Neural cell (in vitro differentiated cells): ENCODE measurements at regions not wholly inside any gene's neighbourhood (a gene's known extent, or its start where the extent isn't known, plus 50 kb on each side); places are given as distances from the start of the nearest gene placed in this dataset.

Experiments used
- H2AFZ ChIP-seq: fragments of 200-600, 300-800 bp; sonication (generic), shearing (Covaris generic); 2 replicates; pipeline ENCODE4 v1.6.0; 2014; ENCODE audit warnings: low read depth, mild to moderate bottlenecking, antibody characterized with exemption, low read length, moderate library complexity
- H3F3A ChIP-seq: fragments of 200-600 bp; shearing (Covaris generic); 2 replicates; pipeline ENCODE4 v1.6.1; 2016; ENCODE audit warnings: mild to moderate bottlenecking, moderate library complexity, mixed read lengths, antibody characterized with exemption, low read length; ENCODE audit not compliant: insufficient read depth, poor library complexity, severe bottlenecking
- H3K27ac ChIP-seq: fragments of 200-600, 300-800 bp; sonication (generic), shearing (Covaris generic); 2 replicates; pipeline ENCODE4 v1.5.1; 2014; ENCODE audit warnings: mild to moderate bottlenecking, low read length, moderate library complexity
- H3K27me3 ChIP-seq: fragments of 300-800, 200-600 bp; sonication (generic), shearing (Covaris generic); 2 replicates; pipeline ENCODE4 v1.6.0; 2014; ENCODE audit warnings: mild to moderate bottlenecking, low read depth, low read length, moderate library complexity; ENCODE audit not compliant: insufficient read depth
- H3K36me3 ChIP-seq: fragments of 300-800, 200-600 bp; sonication (generic), shearing (Covaris generic); 2 replicates; pipeline ENCODE4 v1.5.1; 2014; ENCODE audit warnings: mild to moderate bottlenecking, antibody characterized with exemption, low read length, moderate library complexity; ENCODE audit not compliant: insufficient read depth
- H3K4me2 ChIP-seq: fragments of 300-800, 200-600 bp; sonication (generic), shearing (Covaris generic); 2 replicates; pipeline ENCODE4 v1.6.0; 2014; ENCODE audit warnings: mild to moderate bottlenecking, low read length
- H3K4me3 ChIP-seq: fragments of 300-800, 200-600 bp; sonication (generic), shearing (Covaris generic); 2 replicates; pipeline ENCODE4 v1.5.1; 2014; ENCODE audit warnings: mild to moderate bottlenecking, low read length, moderate library complexity
- H3K79me2 ChIP-seq: fragments of 200-600 bp; shearing (Covaris generic); replicated peaks from 2 replicates; pipeline ENCODE4 v1.6.0; 2014; ENCODE audit warnings: mild to moderate bottlenecking, low read length, moderate library complexity; ENCODE audit not compliant: insufficient read depth
- H3K9ac ChIP-seq: fragments of 300-800, 200-600 bp; sonication (generic), shearing (Covaris generic); 2 replicates; pipeline ENCODE4 v1.6.1; 2016; ENCODE audit warnings: mild to moderate bottlenecking, low read length, mixed read lengths
- H3K9me2 ChIP-seq: fragments of 200-600 bp; shearing (Covaris generic); 2 replicates; pipeline ENCODE4 v1.6.1; 2016; ENCODE audit warnings: mild to moderate bottlenecking, low read length, mixed read lengths; ENCODE audit not compliant: insufficient read depth
- H3K9me3 ChIP-seq: fragments of 200-600, 300-800 bp; sonication (generic), shearing (Covaris generic); 2 replicates; pipeline ENCODE4 v1.6.1; 2016; ENCODE audit warnings: mild to moderate bottlenecking, mixed run types, low read length, moderate library complexity, mixed read lengths
- H4K20me1 ChIP-seq: fragments of 200-600 bp; shearing (Covaris generic); 2 replicates; pipeline ENCODE4 v1.6.1; 2016; ENCODE audit warnings: mild to moderate bottlenecking, mixed run types; ENCODE audit not compliant: insufficient read depth
- CTCF ChIP-seq: fragments of 450-650 bp; IDR thresholded peaks from 2 replicates; pipeline ENCODE4 v1.5.1; 2014; ENCODE audit warnings: antibody characterized with exemption, mild to moderate bottlenecking, moderate library complexity; ENCODE audit not compliant: poor library complexity, severe bottlenecking
- EP300 ChIP-seq: fragments of 450-650 bp; conservative IDR thresholded peaks from 2 replicates; pipeline ENCODE4 v1.6.1; 2014; ENCODE audit warnings: antibody characterized with exemption, mild to moderate bottlenecking, moderate library complexity; ENCODE audit not compliant: poor library complexity, severe bottlenecking
- EZH2 ChIP-seq: fragments of 200-600, 300-800 bp; shearing (Covaris generic), sonication (generic); IDR thresholded peaks from 2 replicates; pipeline ENCODE4 v1.6.1; 2014; ENCODE audit warnings: antibody characterized with exemption, low read length, borderline replicate concordance, mild to moderate bottlenecking; ENCODE audit not compliant: insufficient read depth, poor library complexity, severe bottlenecking
- MXI1 ChIP-seq: fragments of 450-650 bp; conservative IDR thresholded peaks from 2 replicates; pipeline ENCODE4 v1.6.1; 2014; ENCODE audit warnings: antibody characterized with exemption, mild to moderate bottlenecking; ENCODE audit not compliant: poor library complexity, severe bottlenecking
- POLR2AphosphoS5 ChIP-seq: IDR thresholded peaks from 2 replicates; pipeline ENCODE4 v1.6.1; 2012
- RAD21 ChIP-seq: fragments of 450-650 bp; conservative IDR thresholded peaks from 2 replicates; pipeline ENCODE4 v1.6.1; 2014; ENCODE audit warnings: antibody characterized with exemption, mild to moderate bottlenecking, moderate library complexity
- REST ChIP-seq: IDR thresholded peaks from 2 replicates; pipeline ENCODE4 v1.6.1; 2012; ENCODE audit warnings: borderline replicate concordance
- SMC3 ChIP-seq: fragments of 450-650 bp; conservative IDR thresholded peaks from 2 replicates; pipeline ENCODE4 v1.6.1; 2014; ENCODE audit warnings: antibody characterized with exemption, mild to moderate bottlenecking, moderate library complexity; ENCODE audit not compliant: poor library complexity
- TAF1 ChIP-seq: IDR thresholded peaks from 2 replicates; pipeline ENCODE4 v1.6.1; 2012; ENCODE audit warnings: low read depth

- Histone ChIP-seq H3F3A (no peaks in the 10 kb centered on the region), H2AFZ (no peak overlapping the region), H3K79me2 (no peaks in the 10 kb centered on the region), H3K9ac (no peak overlapping the region), H3K36me3 (no peaks in the 10 kb centered on the region), H3K27me3 (no peaks in the 10 kb centered on the region), H4K20me1 (no peaks in the 10 kb centered on the region), H3K4me2 (no peak overlapping the region), H3K9me2 (no peaks in the 10 kb centered on the region), H3K4me3 (no peak overlapping the region), H3K27ac (no peak overlapping the region), H3K9me3 (no peaks in the 10 kb centered on the region)
- no peak for TF ChIP-seq POLR2AphosphoS5
- TF ChIP-seq REST = no peak
- TF ChIP-seq MXI1 = no peak
- no peak for TF ChIP-seq EZH2
- no peak for TF ChIP-seq SMC3
- TF ChIP-seq RAD21 = no peak
- TF ChIP-seq CTCF = no peak
- no peak for TF ChIP-seq EP300
- TF ChIP-seq TAF1 = no peak
Observed at GRCh38 chr11:21820176-21820575, 372.7 kb upstream of the ANO5 start.

- Histone ChIP-seq H2AFZ (no peak overlapping the region), H3K9me3 (no peaks in the 10 kb centered on the region), H3K27me3 (no peaks in the 10 kb centered on the region), H3F3A (no peaks in the 10 kb centered on the region), H4K20me1 (no peaks in the 10 kb centered on the region), H3K79me2 (no peaks in the 10 kb centered on the region), H3K4me3 (no peak overlapping the region), H3K27ac (no peak overlapping the region), H3K4me2 (no peak overlapping the region), H3K36me3 (no peaks in the 10 kb centered on the region), H3K9me2 (no peaks in the 10 kb centered on the region), H3K9ac (no peak overlapping the region)
- TF ChIP-seq REST (no peak), MXI1 (no peak), RAD21 (no peak), EZH2 (no peak), EP300 (no peak), POLR2AphosphoS5 (no peak), CTCF (no peak), SMC3 (no peak), TAF1 (no peak)
Observed at GRCh38 chr11:21825127-21825526, 367.8 kb upstream of the ANO5 start.
